ENCODE measurements at regions not wholly inside any gene's neighbourhood (a gene's known extent, or its start where the extent isn't known, plus 50 kb on each side); places are given as distances from the start of the nearest gene placed in this dataset.

DNA sequence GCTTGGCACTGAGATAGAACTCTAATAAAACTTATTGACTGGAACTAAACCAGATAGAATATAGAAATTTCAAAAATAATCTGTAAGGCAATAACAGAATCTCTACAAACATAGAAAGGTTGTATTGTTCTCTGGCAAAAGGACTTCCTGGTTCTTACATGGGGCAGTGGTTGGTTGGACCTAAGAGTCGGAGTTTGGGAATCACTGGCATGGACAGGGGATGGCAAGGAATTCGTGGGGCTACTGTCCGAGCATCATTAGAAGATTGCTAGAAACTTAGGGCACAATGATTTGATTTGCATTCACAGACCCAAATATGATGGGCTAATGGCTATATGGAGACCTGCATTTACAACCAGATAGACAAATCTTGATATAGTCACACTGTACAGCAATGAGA is 103.8 kb upstream of the GOT2 start:
- no peak for DNase-seq (ENCODE audit: low read depth)
- TF ChIP-seq, protein P1, sequence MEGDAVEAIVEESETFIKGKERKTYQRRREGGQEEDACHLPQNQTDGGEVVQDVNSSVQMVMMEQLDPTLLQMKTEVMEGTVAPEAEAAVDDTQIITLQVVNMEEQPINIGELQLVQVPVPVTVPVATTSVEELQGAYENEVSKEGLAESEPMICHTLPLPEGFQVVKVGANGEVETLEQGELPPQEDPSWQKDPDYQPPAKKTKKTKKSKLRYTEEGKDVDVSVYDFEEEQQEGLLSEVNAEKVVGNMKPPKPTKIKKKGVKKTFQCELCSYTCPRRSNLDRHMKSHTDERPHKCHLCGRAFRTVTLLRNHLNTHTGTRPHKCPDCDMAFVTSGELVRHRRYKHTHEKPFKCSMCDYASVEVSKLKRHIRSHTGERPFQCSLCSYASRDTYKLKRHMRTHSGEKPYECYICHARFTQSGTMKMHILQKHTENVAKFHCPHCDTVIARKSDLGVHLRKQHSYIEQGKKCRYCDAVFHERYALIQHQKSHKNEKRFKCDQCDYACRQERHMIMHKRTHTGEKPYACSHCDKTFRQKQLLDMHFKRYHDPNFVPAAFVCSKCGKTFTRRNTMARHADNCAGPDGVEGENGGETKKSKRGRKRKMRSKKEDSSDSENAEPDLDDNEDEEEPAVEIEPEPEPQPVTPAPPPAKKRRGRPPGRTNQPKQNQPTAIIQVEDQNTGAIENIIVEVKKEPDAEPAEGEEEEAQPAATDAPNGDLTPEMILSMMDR (conservative IDR thresholded peaks at IDR 0.05; ENCODE audit: low read depth, low read length): no peak
- no peak overlapping the region for H3K4me3 ChIP-seq (ENCODE audit: low read length)

DNA sequence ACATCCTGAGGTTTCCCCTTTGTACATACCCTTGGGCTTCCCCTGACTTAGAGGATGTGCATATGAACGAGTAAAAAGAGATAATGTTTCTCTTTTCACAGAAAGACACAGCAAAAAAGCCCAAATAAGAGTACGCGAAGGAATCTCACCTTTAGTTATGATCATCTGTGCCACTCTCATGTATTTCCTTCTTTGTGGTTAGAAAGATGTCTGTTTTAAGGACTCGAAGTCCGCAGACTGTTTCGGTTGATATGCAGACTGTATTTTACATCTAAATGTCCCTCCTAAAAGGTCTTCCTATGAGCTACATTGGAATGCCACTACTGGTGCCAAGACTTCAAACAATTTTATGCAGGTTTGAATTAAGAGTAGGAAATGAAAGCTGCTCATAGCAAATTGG is 102.3 kb upstream of the GOT2 start:
- no peak overlapping the region for H3K4me3 ChIP-seq (ENCODE audit: low read length)
- no peak for DNase-seq (ENCODE audit: low read depth)
- TF ChIP-seq, protein P1 (conservative IDR thresholded peaks at IDR 0.05; ENCODE audit: low read depth, low read length): no peak

DNA sequence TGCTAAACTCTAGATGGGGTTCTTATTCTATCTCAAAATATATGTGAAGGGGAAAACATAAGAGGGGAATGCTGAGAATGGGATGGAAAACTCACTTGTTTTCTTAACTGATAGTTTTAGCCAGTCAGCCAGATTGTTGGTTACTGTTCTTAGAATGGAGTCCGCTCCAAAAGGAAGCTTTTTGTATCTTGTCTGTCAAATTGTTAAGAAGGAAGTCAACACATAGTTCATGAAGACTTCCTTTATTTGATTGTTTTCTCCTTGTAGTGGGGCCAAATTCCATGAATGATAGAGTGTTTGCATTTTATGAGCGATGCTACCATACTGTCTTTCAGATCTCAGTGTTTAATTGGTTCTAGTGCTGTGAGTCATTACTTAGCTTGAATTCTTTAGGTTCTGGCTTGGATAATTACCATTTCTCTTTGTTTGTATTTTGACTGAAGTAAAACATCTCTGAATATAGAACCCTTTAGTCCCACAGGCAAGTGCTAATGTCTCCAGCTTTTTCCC is 98.3 kb upstream of the GOT2 start:
- TF ChIP-seq, protein P1 (conservative IDR thresholded peaks at IDR 0.05; ENCODE audit: low read depth, low read length): no peak
- DNase-seq (ENCODE audit: low read depth): no peak
- H3K4me3 ChIP-seq (ENCODE audit: low read length): no peak overlapping the region

DNA sequence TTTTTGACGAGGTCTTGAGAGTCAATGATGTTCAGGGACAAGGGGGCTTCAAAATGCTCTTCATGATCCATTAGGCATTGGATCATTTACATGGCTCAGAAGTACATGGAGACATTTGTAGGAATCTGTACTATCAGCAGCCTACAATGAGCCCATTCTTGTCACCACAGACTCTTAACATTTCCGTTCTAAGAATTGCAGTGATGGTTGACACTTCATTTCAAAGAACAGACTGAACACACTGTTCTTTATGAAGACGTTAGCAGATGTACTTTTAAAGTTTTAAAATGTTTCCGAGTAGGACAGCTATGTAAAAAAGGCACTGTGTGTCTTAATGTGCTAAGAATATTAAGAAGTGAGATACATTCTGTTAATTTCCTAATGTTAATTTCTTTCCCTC is 97.3 kb upstream of the GOT2 start:
- TF ChIP-seq, protein P1 (conservative IDR thresholded peaks at IDR 0.05; ENCODE audit: low read depth, low read length): no peak
- no peak overlapping the region for H3K4me3 ChIP-seq (ENCODE audit: low read length)
- no peak for DNase-seq (ENCODE audit: low read depth)

DNA sequence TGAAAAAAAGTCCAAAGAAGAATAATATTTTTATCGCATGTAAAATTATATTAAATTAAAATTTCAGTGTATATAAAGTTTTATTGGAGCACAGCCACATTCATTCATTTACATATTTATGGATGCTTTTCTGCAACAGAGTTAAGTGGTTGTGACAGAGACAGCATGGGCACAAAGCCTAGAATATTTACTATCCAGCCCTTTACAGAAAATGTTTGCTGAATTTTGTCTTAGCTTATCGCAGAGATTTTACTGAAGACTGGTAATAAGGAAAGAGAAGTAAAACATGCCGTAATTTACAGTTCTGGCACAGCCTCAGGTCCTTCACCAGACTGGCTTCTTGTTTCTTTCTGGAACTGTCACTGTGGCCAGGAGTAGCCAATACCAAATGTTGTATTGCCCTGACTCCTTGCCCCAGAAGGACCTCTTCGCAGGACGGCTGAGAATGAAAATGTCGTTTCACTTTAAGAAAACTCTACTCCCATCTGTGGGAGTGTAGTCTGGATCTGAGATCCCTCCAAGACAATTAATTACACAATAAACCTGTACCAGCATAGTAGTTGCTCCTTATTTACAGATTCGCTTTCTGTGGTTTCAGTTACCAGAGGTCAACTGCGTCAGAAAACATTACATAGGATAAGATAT is 94.9 kb upstream of the GOT2 start:
- DNase-seq (ENCODE audit: low read depth): no peak
- TF ChIP-seq, protein P1 (conservative IDR thresholded peaks at IDR 0.05; ENCODE audit: low read depth, low read length): no peak
- no peak overlapping the region for H3K4me3 ChIP-seq (ENCODE audit: low read length)

DNA sequence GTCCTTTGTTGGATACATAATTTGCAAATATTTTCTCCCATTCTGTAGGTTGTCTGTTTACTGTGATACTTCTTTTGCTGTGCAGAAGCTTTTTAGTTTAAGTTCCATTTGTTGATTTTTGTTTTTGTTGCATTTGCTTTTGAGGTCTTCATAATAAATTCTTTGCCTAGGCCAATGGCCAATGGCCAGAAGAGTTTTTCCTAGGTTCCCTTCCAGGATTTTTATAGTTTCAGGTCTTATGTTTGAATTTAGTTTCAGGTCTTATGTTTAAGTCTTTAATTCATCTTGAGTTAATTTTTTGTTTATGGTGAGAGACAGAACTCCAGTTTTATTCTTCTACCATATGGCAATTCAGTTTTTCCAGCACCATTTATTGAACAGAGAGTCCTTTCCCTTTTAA is 90.1 kb upstream of the GOT2 start:
- no peak overlapping the region for H3K4me3 ChIP-seq (ENCODE audit: low read length)
- no peak for DNase-seq (ENCODE audit: low read depth)
- TF ChIP-seq, protein P1 (conservative IDR thresholded peaks at IDR 0.05; ENCODE audit: low read depth, low read length): no peak

DNA sequence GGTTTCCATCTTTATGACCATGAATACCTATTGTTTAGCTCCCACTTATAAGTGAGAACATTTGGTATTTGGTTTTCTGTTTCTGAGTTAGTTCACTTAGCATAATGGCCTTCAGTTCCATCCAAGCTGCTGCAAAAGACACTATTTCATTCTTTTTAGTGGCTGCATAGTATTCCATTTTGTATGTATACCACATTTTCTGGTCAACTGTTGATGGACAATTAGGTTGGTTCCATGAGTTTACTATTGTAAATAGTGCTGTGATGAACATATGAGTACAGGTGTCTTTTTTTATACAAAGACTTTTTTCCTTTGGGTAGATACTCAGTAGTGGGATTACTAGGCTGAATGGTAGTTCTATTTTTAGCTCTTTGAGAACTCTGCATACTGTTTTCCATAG is 87.8 kb upstream of the GOT2 start:
- no peak for DNase-seq (ENCODE audit: low read depth)
- TF ChIP-seq, protein P1 (conservative IDR thresholded peaks at IDR 0.05; ENCODE audit: low read depth, low read length): no peak
- no peak overlapping the region for H3K4me3 ChIP-seq (ENCODE audit: low read length)
